HL-60/S4 treated with phorbol 12-myristate 13-acetate at 8.2 ng/mL for 4 days and 3 days (cell line): ENCODE measurements at regions not wholly inside any gene's neighbourhood (a gene's known extent, or its start where the extent isn't known, plus 50 kb on each side); places are given as distances from the start of the nearest gene placed in this dataset.
"Not testable (repeated sequence)": the region's sequence is repeated elsewhere in the genome, so short reads cannot be mapped to it uniquely, and the experiment has no call there.

Source experiments
- in situ Hi-C: fragments of 300-500 bp; cut with MboI; formaldehyde crosslinking; loops from 2 replicates; pipeline ENCODE4 v1.15.0; 2022; ENCODE audit warnings: low sequenced_read_pairs

DNA sequence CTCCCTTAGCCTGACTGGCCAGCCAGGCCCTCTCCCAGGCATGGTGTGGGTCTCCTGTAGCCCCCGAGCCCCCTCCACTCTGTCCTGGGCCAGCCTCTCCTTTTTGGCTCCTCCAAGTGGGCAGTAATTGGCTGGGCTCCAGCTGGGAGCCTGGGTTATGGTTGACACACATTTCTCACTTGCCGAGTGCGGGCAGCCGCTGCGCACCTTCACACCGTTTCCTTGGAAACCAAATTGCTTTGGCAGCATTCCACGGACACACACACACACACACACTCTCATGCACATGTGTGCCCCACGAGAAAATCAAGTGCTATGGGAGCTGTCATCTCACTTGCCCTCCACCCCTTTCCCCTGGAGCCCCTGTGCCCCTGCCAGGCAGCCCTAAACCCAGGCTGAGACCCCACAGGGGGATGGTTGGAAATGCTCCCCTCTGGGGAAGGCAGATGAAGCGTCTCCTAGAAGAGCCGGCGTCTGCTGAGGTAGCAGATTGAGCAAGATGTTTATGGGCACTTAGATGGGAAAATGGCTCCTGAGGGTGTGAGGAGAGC lies 402.7 kb upstream of the TNRC6C start:
- in situ Hi-C loops = no loop called here

DNA sequence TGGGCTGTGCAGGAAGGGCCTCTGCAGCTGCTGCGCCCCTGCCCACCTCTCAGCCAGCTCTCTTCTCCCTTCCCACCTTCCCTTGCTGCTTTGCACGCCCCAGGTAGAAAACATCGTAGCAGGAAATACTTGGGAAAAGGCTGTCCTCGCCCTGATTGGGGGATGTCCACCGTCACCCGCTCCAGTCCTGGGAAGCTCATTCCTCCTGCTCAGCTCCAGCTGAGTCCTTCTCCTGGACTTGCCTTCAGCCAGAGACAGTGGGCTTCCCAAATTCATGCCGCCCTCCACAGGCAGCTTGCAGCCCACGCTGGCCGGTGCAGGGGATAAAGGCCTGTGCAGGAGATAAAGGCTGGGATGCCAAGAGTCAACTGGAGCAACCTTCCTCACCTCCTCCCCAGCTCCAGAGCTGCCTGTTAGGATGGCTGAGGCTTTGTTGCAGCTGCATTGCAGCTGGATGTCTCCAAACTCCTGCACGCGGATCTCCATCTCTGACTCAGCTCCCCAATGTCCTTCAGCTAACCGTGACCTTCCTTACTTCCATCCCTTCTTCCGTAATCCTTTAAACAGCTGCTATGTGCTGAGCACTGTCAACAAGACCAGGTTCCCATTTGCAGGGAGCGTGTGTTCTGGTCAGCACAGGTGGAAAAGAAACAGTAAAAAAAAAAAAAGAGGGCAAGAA lies 402.0 kb upstream of the TNRC6C start:
- in situ Hi-C loops = no loop called here

DNA sequence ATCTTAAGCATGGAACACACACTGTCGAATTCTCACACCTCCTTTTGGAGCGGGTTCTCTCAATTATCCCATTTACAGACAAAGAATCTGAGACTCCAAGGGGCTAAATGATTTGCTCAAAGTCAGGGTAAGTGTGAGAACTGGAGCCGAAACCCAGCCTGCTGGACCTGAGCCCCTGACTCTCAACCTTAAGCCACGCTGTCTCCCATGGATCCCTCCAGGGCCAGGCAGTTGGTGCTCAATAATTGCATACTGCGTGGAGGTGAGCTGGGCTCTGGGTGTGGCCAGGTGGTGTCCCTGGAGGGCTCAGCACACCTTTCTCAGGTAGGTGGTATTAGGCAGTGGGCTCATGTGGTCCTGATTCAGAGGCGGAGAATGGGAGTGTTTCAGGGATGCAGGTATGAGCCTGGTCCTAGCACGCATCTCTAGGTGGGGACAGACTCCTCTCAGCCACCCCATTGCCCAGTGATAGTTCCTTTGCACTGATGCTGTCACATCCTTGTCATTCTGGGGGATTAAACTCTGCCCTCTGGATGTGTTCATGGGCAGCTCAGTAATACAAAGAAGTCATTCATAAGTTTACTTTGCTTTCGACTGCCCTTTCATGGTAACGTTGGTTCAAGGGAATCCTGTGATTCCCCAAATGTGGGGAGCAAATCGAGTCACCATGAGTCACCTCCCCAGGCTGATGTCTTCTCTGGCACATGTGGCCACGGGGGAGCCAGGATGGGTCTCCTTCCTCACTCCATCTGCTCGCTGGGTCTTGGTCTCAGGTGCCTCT lies 399.5 kb upstream of the TNRC6C start:
- in situ Hi-C loops = no loop called here

DNA sequence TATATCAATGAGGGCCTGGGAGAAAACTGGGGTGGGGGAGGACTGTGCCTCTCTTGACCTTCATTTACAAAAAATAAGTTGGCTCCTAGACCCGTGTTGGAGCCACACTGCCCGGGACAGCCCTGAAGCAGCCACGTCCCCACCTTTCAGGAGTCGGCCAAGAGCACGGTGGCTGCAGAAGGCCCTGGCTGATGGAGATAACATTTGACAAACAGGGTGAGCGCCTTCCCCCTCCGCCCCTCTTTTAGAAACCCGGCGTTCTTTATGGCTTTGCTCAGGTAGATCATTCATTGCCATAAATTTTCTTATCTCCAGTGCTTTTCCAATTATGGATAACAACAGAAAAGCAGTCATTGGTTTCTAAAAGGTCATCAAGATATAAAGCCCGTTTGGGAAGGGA lies 398.1 kb upstream of the TNRC6C start:
- in situ Hi-C loops = no loop called here

DNA sequence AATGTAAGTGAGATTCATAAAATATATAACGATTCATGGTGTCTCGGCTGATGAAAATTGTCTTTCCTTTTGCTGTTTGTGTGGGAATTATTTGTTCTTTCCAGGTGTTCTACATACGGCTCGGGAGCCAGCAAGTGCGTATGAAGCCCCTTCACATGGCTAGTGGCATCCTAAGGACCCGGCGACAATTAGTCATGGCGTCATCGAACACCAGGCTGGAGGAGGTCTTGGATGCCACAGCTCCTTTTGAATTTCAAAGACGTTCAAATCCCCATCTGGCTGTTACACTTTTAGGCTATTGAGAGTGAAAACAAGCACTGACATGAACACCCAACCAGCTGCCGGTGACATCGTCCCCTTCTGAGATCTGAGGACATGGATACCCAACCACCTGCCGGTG lies 397.7 kb upstream of the TNRC6C start:
- in situ Hi-C loops = no loop called here

DNA sequence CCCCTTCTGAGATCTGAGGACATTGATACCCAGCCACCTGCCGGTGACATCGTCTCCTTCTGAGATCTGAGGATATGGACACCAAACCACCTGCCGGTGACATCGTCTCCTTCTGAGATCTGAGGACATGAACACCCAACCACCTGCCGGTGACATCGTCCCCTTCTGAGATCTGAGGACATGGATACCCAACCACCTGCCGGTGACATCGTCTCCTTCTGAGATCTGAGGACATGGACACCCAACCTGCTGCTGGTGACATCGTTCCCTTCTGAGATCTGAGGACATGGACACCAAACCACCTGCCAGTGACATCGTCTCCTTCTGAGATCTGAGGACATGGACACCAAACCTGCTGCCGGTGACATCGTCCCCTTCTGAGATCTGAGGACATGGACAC lies 396.1 kb upstream of the TNRC6C start:
- in situ Hi-C loops = not testable (repeated sequence)

DNA sequence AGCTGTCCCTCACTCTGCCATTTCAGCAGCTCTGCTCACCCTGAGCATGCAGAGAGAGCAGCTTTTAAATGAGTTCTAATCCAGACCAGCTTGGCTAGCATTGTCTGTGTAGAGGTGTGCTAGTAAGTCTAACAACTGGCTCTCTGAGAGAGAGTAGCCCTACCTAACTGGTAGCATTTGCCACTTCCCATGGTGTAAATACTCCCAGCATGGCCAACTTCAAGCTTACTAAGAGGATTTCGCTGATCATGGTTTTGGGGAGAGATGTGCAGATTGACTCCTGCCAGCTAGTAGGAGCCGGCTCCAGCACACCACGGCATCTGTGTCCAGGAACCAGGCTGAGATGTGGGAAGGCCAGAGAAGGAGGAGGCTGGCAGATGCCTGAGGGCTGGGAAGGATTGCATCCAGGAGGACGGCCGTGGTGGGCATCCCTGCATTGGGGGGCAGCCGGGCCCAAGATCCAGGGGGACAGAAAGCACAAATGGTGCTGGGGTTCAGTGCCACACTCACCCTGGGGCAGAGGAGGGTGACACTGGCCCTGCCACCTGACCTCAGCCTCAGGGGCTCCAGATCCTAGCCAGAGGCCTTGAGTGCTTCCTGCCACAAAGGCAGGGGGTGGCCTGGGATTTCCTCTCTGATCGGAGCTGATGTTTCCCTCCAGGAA lies 394.9 kb upstream of the TNRC6C start:
- in situ Hi-C loops = no loop called here

DNA sequence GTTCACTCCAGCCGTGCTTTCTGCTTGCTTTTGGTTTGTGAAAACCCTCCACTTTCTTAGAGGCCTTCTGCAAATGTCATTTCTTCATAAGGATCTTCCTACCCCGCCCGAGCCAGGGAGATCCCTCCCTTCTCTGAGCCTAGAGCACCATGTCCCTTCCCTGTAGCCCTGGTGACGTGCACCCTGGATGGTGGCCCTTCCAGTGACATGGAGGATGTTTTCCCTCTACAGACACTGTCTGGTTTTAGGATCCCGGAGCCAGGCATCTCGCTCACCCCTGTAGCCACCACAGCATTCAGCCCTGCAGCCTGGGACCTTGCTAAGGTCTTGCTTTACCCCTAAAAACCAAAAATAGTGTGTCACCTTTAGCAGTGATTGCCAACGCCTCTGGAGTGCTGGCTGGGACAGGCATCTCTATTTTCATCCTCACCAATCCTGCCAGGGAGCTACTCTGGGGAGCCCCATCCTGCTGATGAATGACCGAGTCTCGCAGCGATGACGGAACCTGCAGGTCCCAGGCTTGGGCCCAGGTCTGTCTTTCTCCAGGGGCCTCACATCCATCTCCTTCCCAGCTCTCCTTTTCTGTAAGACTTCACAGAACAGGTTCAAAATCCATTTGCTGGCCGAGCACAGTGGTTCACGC lies 394.1 kb upstream of the TNRC6C start:
- in situ Hi-C loops = no loop called here

DNA sequence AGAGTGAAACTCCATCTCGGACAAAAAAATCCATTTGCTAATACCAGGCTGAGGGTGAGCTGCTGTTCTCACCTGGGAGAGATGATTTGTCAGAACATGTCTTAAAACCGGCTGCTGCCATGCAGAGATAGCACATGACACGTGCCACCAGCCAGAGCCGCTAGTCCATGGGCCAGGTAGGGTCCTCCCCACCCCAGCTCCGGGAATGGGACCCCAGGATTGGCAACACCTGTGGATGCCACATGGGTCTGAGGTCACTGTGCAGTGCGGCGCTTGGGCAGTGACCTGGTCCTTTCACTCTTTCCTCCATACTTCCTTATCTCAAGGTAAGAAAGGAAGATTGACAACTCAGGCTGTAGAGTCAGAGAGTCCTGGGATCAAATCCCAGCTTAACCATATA lies 393.3 kb upstream of the TNRC6C start:
- in situ Hi-C loops = no loop called here

DNA sequence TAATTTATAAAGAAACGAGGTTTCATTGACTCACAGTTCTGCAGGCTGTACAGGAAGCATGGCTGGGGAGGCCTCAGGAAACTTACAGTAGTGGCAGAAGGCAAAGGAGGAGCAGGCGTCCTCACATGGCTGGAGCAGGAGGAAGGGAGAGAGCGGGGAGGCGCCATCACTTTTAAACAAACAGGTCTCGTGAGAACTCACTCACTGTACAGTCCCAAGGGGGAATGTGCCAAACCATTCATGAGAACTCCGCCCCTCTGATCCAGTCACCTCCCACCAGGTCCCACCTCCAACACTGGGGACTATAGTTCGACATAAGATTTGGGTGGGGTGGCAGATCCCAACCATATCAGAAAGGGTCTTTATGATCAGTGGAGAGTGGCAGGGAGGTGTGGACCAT lies 392.4 kb upstream of the TNRC6C start:
- in situ Hi-C loops = no loop called here

DNA sequence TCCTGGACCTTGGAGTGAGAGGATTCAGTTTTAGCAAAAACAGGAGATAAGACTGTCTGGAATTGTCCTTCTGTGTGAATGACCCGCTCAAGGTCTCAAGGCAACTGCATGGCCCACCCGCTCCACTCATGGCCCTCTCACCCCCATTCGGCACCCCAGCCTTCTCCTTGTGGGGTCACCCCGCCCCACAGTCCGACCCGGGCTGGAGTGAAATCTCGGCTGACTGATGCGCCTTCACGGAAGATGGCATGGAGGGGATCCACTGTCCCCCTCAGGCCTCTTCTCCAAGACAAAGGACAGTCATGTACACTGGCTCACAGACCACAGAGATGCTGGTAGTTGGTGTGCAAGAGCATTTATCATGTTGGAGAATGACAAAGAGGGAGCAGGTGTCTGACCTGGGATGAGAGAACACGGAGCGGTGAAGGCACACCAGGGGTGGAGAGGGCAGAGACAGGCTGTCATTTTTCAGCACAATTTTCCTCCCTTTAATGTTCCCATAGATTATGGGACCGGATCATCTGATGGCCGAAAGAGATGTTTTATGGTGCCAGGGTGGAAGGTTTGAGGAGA lies 391.9 kb upstream of the TNRC6C start:
- in situ Hi-C loops = no loop called here

DNA sequence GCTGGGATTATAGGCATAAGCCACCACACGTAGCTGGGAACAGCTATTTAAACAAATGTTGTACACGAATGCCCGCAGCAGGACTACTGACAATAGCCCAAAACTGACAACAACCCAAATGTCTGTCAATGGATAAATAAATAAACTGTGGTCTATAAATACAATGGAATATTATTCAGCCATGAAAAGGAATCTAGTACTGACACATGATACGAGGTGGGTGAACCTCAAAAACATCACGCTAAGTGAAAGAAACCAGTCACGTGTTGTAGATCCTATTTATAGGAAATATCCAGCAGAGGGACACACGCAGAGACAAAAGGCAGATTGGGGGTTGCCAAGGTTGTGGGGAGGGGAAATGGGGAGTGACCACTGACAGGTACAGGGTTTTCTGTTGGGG lies 390.0 kb upstream of the TNRC6C start:
- in situ Hi-C loops = no loop called here

DNA sequence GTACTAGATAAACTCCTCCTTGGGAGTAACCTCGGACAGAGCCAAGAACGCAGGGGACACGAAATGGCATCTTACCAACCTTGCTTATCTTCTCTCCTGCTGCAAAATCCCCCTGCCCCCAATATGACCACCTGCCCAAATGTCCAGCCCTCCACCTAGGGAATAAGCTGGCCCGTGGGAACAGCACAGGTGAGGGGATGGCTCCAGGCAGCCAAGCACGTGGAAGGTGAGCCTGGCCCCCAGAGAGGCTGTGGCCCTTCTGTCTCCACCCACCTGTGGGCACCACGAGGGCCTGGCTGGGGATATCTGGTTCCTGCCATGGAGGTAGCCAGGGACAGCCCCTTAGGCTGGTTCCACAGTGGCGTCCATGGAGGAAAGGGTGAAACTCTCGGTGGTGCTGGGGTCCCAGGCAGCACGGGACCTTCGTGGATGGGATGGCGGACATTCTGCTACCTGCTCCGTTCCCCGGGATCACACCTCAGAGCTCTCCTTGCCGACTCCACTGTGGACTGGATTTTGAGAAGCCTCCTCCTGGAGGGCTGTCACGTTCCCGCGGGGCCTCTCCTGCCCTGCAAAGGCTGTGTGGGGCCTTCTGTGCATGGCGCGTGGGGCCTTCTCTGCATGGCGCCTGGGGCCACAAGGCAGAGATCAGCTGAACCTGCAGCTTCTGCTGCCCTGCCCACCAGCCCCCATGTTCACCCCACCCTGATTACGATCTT lies 388.5 kb upstream of the TNRC6C start:
- in situ Hi-C loops = no loop called here

DNA sequence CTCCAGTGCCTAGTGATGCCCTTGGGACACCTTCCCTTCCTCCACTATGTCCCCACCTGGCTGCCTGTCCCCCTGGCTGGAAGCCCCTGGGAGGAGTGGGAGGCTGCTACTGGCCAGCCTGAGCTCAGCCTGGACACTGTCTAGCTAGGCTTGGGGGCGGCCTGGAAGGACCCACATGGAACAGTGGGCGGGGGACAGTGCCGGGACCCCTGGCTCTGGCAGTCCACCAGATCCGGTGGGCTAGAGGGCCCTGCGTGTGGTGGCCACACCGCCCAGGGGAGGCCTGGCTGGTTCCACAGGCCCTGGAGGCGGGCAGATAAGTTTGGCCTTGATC lies 388.0 kb upstream of the TNRC6C start:
- in situ Hi-C loops = no loop called here

DNA sequence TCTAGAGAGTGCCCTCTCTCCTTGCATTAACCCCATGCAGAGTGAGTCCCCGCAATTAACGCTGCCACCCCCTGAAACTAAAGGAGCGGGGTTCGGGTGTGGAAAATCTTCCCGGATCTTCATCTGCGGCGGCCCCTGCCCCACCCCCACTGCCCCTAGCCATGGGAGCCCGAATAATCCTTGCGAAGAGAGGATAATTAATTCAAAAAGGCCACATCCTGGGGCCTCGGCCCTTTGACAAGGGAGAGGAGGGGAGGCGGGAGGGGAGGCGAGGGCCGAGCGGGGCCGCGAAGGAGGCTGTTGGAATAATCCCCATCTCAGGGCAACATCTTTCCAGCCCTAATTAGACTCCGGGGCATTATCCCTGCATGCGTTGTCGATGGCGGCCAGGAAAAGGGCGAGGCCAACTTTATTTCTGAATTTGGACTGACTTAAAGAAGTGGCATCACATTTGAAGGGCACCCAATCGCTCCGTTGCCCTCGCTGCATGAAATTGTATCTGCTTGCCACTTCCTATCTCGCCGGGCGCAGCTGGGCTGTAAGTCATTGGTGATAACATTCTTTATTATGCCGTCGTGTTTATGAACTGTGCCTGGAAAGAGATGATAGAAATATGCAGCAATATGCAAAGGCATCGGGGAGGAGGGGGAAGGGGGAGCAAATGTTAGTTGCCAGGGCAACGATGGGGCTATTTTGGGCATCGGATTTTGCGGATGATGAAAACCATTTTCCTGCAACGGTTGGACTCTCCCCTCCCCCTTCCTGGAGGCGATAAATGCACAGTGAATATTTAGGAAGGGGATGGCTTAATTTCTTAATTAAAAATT lies 387.1 kb upstream of the TNRC6C start:
- in situ Hi-C loops = no loop called here

DNA sequence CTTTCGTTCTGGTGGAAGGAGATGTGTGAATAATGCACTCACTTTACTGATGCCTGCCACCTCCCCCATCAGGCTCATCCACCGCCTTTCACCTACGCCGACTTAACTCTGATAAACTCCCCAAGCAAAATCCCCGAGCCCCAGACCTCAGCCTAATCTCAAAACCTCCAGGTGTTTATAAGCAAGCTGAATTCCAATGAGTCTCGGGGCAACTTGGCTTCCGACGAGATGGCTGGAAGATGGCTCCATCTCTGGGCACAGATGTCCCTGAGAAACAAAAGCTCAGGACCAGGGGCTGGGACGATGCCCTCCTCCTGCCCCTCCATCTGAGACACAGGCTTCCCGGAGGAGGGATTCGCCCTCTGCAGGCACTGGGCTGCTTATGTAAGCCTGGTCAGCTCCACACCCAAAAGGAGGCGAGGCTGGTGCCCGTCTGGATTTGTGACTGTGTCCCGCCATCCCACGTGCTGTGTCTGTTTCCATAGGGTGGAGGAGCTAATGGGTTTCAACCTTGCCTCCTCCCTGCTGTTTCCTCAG lies 386.4 kb upstream of the TNRC6C start:
- in situ Hi-C loops = no loop called here

DNA sequence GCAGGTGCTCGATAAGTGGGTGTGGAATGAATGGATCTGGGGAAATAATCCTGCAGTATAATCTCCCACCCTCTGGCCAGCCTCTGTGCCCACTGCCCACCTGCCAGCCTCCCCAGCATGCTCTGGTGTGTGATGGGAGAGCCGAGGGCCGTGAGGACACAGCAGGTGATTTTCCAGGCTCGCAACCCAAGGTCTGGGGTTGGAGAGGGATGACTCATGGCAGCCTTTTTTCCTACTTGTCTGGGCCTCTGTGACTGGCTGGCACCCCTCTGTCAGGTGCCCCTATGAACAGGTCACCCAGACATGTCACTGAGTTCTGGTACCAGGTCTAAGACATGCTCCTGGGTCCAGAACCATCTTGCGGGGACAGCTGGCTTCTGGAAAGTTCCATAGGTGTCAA lies 385.7 kb upstream of the TNRC6C start:
- in situ Hi-C loops = no loop called here

DNA sequence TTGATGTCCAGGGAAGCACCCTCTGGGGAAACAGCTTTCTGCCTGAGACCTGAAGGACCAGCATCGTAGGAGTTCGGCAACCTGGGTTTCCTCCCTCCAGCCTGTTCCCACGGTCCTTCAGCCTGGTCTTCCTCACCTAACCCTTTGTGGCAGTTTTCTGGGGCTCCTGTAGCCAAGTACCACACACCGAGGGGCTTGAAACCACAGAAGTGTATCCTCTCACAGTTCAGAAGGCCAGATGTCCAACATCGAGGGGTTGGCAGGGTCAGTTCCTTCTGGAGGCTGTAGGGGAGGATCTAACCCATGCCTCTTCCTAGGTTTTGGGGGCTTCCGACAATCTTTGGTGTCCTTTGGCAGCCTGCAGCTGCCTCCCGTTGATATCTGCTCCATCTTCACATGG lies 381.0 kb upstream of the TNRC6C start:
- in situ Hi-C loops = no loop called here

DNA sequence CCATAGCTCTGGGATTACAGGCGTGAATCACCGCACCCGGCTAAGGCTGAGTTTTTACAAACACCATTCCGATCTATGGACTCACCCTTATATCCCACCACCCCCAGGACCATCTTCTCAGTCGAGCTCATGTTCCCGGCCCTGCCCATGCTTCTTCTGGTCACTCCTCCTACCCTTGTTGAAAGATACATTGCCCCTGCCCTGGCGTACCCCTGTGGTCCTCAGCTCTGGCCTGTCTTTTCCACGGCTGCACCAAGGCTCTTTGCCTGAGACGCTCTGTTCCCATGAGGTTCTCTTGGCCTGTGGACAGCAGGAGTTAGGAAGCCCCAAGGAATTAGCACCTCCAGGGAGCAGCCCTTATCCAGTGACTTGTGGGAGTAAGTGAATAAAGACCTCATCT lies 379.4 kb upstream of the TNRC6C start:
- in situ Hi-C loops = no loop called here
